NCI-H526 (cell line): ENCODE measurements at regions not wholly inside any gene's neighbourhood (a gene's known extent, or its start where the extent isn't known, plus 50 kb on each side); places are given as distances from the start of the nearest gene placed in this dataset.

Source experiments
- DNase-seq, 2 experiments: peaks; one replicate each; lab custom pipeline; 2025; lab: John Stamatoyannopoulos, UW

DNA sequence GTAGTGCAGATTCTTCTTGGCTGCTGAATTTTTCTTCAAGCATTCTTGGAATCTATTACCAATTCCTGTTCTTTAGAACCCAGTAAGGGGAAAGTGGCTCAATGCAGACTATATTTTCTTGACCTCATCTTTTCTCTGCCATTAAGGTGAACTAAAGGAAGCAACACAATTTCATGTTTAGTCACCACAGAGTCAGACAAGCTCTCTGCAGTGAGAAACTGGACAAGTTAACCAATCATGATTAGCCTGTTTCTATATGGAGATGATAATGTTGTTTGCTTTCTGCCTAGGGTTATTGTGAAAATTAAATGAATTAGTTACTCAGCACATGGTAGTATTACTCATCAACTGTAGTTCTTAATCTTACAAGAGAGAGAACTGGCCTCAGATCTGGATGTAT, 1075.1 kb downstream of the AGBL1 start:
- DNase-seq, result no peak

DNA sequence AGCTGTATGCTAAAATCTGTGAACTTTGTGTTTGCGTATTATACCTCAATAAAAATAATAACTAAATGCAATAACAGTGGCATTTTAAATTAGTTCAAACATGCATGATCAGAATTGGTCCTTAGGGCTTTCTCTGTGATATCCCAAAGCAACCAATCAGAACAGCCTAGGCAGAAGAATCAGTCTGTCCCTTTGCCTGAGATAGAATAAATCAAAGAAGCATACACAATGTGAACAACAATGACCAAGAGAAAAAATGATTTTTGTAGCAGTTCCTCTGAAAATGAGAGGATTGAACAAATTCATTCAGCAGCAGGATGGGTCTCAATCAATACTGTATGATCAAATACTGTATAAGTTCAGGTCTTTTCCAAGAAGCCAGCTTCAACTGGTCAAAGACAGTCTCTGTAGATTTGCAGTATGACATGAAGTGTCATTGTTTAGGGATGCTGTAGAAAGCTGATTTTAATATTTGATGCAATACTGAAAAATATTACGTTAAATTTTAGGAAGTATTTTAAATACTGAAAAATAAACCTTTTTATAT, 1071.6 kb downstream of the AGBL1 start:
- DNase-seq, result no peak

DNA sequence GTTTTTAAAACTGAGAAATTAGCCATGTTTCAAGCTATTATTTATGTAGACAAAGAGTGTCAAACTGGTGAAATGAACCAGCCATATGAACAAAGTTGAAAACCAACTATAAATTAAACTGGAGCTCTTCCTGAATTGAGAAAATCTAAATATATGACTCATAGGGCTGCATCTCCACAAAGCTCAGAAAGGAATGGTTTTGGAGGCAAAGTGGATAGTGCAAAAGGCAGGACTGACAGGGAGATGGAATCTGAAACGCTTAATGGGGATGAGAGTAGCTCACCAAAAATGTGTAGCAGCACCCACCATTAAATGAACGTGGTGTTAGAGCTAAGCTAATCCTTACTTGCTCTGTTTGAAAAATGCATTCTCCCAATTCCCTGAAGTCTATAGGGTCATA, 1066.0 kb downstream of the AGBL1 start:
- DNase-seq, result no peak

DNA sequence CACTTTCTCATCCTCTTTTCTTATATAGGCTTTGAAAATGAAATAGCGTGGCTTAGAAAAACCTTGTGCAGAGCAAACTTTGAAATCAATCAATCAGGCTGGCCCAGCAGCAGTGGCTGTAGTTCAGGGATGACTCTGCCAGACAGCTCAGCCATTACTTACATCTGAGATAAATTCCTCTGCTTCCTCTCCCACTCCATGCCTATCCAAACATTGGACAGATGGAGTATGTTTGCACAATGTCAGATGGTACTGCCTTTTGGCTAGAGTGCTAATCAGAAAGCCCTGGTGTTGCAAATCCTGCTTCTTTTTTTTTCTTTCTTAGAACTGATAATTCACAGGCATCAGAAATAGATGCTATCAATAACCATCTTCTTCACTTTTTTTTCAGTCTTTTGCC, 1065.1 kb downstream of the AGBL1 start:
- no peak for DNase-seq

DNA sequence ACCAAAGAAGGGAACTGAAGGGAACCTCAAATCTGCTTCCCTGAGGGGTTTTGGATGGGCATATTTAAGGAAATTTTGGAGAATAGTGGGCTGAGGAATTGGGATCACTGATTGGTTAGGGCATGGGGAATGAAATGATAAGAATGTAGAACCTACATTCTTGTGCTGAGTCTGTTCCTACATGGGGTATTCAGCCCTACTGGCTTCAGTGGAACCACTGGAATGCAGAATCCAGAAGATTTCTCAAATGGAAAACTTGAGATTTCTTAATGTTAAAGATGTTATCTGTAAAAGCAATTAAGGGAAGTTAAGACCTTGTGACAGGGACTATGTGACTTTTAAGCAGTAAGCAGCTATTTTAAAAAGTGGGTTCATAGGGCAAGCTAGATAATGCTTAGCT, 1062.4 kb downstream of the AGBL1 start:
- no peak for DNase-seq

- DNase-seq, result no peak
These were observed 1055.4 kb downstream of the AGBL1 start for GRCh38 chr15:87135109-87135508.

GRCh38 chr15:87133704-87134103, 1054.0 kb downstream of the AGBL1 start:
- DNase-seq, result no peak

- DNase-seq, result no peak
These were observed 1051.4 kb downstream of the AGBL1 start for GRCh38 chr15:87131067-87131466.

DNA sequence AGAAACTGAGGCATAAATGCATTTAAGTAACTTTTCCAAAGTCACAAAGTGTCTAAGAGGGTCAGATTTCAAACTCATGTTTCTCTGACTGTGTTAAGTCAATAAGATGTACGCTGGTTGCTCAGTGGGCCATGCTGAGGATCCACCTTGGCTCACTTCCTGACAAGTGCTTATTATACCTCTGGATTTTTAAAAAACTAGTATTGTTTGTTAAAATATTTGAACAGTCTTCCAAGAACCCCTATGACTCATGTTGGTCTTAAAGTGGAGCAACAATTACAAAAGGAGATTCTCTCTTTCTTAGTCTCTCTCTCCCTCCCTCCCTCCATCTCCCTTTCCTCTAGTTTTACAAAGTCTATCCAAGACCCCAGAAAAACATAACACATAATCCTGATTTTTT, 1050.2 kb downstream of the AGBL1 start:
- no peak for DNase-seq

DNA sequence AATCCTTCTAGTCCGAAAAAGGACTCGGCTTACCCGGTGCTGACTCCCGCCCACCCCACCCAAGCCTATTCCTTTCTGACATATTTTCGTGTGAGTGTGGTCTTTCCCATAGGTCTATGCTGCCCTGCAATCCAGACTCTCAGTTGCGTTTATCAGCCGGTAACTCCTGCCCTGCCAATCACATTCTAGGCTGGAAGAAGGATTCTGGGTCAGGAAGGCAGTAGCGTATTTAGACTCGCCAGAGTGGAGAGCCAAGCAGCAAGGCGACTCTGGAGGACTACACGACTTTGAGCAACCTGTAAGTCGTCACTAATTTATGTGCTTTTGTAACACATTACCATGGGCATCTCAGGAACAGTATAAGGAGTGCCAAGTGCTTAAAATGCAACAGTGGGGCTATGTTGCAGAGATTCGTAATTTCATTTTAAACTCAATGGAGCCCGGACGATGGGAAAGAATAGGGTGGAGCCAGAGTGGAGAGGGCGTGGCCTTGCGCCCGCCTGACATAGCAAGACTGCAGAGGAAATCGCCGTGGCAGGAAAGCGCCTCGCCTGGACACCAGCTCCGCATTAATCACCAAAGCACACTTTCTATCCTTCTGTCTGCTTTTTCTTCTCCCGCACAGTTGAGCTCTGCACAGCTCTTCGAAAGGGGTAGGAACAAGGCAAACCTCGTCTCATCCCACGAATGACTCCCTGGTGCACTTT, 1044.2 kb downstream of the AGBL1 start:
- no peak for DNase-seq

DNA sequence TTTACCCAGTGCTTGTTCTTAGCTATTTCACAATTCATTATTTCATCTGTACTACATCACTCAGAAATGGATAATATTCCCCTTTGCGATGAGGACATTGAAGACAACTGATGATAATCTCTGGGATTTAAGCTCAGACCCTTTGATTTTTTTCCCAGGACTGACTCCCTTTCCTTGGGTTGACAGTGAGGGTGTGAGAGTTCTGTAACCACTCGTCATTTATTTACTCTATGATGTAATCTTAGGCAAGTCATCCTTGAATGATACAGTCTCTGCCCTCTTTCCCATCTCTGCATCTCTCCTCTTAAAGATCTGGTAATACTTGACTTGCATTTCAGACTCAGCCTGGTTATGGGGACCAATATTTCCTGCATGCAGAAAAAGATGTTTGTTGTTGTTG, 1041.7 kb downstream of the AGBL1 start:
- no peak for DNase-seq

GRCh38 chr15:87120555-87120954, 1040.9 kb downstream of the AGBL1 start:
- no peak for DNase-seq

GRCh38 chr15:87118846-87119245, 1039.2 kb downstream of the AGBL1 start:
- peak in 1 of 2 experiments; percentile 27 for DNase-seq

- DNase-seq, result peak in 1 of 2 experiments; percentile 28
These were observed 1038.8 kb downstream of the AGBL1 start for GRCh38 chr15:87118435-87118834.

- DNase-seq, result no peak
These were observed 1036.1 kb downstream of the AGBL1 start for GRCh38 chr15:87115795-87116194.

GRCh38 chr15:87099916-87100315, 1020.2 kb downstream of the AGBL1 start:
- DNase-seq, result no peak

DNA sequence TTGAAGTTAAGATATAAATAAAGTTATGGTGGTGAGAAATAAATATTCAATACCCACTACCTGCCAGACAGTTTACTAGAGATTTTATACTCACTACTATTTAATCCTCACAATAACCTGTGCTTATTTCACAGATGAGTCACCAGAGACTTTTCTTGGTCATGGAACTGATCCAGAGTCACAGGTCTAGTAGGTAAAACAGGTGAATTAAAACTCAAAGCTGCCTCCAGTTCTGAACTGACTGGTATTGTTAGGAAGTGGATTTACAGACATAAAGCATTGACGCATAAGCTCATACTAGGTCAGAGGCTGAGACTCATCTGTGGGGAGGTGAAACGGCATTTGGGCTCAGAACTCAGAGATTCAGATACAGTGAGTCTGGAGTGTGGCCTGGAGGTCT, 1009.9 kb downstream of the AGBL1 start:
- no peak for DNase-seq

DNA sequence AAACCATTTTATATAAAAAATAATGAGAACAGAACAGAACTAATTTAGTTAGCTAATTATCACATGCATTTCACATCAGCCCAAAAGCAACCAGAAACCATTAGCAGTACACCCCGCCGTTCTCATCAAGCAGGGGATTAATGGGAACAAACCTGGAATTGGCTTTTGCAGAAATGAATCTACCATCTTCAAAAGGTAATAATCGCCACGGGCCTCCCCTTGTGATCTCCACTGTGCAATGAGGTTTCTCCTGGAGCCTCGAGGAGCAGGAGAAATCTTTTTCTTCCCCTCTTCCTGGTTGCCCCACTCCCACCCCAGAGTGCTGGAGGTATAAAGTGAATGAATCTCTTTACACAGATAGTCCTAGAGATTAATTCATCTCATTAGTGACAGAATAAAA, 1003.5 kb downstream of the AGBL1 start:
- no peak for DNase-seq

DNA sequence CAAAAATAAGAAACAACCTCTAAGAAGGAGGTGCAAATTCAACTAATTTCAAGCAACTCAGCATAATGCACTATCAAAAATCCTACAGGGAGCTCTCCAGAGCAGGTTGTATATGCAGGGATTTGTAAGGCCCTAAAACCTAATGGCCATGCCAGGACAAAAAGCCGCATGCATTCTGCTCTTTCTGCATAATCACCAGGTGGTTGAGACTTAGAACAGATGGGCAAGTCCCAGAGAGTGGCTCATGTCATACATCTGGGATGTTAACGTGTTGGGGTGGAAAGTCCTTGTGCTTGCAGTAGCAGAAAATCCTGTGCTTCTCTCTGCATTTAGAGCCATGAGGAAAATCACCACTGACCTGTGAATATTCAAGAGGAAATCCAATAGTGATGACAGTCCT, 1002.9 kb downstream of the AGBL1 start:
- no peak for DNase-seq

- DNase-seq, result no peak
These were observed 1000.9 kb downstream of the AGBL1 start for GRCh38 chr15:87080547-87080946.
